ENCODE measurements at regions not wholly inside any gene's neighbourhood (a gene's known extent, or its start where the extent isn't known, plus 50 kb on each side); places are given as distances from the start of the nearest gene placed in this dataset.

DNA sequence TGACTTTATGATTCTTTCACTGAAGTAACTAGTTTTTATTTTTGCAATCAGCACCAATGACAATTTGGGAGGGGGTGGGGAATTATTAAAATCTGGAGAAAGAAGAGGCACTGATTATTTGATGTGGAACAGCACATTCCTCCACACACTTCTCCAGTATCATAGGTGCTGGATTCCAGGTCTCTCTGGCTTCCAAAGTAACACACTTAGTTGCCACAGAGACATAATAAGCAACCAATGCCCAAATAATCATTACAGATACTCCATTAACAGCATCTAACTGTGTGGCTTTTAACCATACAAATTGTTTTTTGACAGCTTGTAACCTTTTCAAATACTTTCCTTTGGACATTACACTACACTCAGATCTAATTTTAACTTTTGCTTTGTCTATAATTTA is 131.0 kb upstream of the CDIN1 start:
- TF ChIP-seq, protein P1, sequence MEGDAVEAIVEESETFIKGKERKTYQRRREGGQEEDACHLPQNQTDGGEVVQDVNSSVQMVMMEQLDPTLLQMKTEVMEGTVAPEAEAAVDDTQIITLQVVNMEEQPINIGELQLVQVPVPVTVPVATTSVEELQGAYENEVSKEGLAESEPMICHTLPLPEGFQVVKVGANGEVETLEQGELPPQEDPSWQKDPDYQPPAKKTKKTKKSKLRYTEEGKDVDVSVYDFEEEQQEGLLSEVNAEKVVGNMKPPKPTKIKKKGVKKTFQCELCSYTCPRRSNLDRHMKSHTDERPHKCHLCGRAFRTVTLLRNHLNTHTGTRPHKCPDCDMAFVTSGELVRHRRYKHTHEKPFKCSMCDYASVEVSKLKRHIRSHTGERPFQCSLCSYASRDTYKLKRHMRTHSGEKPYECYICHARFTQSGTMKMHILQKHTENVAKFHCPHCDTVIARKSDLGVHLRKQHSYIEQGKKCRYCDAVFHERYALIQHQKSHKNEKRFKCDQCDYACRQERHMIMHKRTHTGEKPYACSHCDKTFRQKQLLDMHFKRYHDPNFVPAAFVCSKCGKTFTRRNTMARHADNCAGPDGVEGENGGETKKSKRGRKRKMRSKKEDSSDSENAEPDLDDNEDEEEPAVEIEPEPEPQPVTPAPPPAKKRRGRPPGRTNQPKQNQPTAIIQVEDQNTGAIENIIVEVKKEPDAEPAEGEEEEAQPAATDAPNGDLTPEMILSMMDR (IDR thresholded peaks at IDR 0.05): no peak
- TF ChIP-seq POLR2A (IDR thresholded peaks at IDR 0.05): no peak
